ENCODE measurements at regions not wholly inside any gene's neighbourhood (a gene's known extent, or its start where the extent isn't known, plus 50 kb on each side); places are given as distances from the start of the nearest gene placed in this dataset.

DNA sequence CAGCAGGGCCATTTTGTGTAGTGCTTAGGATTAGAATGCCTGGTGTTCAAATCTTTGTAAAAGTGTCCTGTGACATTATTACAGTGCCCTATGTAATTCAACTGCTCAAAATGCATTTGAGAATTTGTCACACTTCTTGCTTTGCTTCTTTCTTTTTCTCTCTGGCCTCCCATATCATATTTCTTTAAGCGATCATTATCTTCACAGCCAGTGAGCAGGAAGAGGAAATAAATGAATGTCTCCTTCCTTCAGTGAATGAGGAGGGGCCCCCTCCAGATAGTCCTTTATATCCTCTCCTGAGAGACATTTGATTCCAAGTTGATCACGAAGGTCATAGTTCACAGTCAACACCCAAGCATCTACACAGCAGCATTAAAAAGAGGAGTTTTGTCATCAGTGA, 425.1 kb upstream of the NPVF start:
- TF ChIP-seq, protein P1, sequence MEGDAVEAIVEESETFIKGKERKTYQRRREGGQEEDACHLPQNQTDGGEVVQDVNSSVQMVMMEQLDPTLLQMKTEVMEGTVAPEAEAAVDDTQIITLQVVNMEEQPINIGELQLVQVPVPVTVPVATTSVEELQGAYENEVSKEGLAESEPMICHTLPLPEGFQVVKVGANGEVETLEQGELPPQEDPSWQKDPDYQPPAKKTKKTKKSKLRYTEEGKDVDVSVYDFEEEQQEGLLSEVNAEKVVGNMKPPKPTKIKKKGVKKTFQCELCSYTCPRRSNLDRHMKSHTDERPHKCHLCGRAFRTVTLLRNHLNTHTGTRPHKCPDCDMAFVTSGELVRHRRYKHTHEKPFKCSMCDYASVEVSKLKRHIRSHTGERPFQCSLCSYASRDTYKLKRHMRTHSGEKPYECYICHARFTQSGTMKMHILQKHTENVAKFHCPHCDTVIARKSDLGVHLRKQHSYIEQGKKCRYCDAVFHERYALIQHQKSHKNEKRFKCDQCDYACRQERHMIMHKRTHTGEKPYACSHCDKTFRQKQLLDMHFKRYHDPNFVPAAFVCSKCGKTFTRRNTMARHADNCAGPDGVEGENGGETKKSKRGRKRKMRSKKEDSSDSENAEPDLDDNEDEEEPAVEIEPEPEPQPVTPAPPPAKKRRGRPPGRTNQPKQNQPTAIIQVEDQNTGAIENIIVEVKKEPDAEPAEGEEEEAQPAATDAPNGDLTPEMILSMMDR (IDR thresholded peaks at IDR 0.05; ENCODE audit: extremely low read depth in 1 of 2, insufficient read depth in 1 of 2, low read depth in 1 of 2, low read length in 2 of 2), result no peak
- TF ChIP-seq JUN (IDR thresholded peaks at IDR 0.05; ENCODE audit: borderline replicate concordance, insufficient read depth, insufficient read length, low read depth), result no peak
- TF ChIP-seq FOS (IDR thresholded peaks at IDR 0.05; ENCODE audit: borderline replicate concordance, insufficient read depth, low read length), result no peak
- TF ChIP-seq, protein P2, sequence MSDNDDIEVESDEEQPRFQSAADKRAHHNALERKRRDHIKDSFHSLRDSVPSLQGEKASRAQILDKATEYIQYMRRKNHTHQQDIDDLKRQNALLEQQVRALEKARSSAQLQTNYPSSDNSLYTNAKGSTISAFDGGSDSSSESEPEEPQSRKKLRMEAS (IDR thresholded peaks at IDR 0.05; ENCODE audit: insufficient read depth, insufficient read length), result no peak
- TF ChIP-seq MYC (IDR thresholded peaks at IDR 0.05; ENCODE audit: low read depth, low read length), result no peak
